ENCODE measurements at regions not wholly inside any gene's neighbourhood (a gene's known extent, or its start where the extent isn't known, plus 50 kb on each side); places are given as distances from the start of the nearest gene placed in this dataset.
A peak's percentile ranks its signal among the peaks of the same experiment; 100 is the strongest.
"Not testable (repeated sequence)": the region's sequence is repeated elsewhere in the genome, so short reads cannot be mapped to it uniquely, and the experiment has no call there.

GRCh38 chr1:55311979-55312378 lies 96.8 kb upstream of the USP24 start:
- no peak for DNase-seq (ENCODE audit: low read depth in 2 of 3, low spot score in 2 of 3)

- DNase-seq (ENCODE audit: low read depth in 2 of 3, low spot score in 2 of 3): no peak
Observed at GRCh38 chr1:55311057-55311641, 96.0 kb upstream of the USP24 start.

- DNase-seq (ENCODE audit: low read depth in 2 of 3, low spot score in 2 of 3): no peak
Observed at GRCh38 chr1:55310505-55310971, 95.4 kb upstream of the USP24 start.

- no peak for DNase-seq (ENCODE audit: low read depth in 2 of 3, low spot score in 2 of 3)
Observed at GRCh38 chr1:55309786-55310504, 94.8 kb upstream of the USP24 start.

- DNase-seq (ENCODE audit: low read depth in 2 of 3, low spot score in 2 of 3): no peak
Observed at GRCh38 chr1:55309053-55309452, 93.9 kb upstream of the USP24 start.

GRCh38 chr1:55305735-55306134 lies 90.6 kb upstream of the USP24 start:
- no peak for DNase-seq (ENCODE audit: low read depth in 2 of 3, low spot score in 2 of 3)

- no peak for DNase-seq (ENCODE audit: low read depth in 2 of 3, low spot score in 2 of 3)
Observed at GRCh38 chr1:55304229-55304740, 89.1 kb upstream of the USP24 start.

- no peak for DNase-seq (ENCODE audit: low read depth in 2 of 3, low spot score in 2 of 3)
Observed at GRCh38 chr1:55302972-55303371, 87.8 kb upstream of the USP24 start.

GRCh38 chr1:55301912-55302311 lies 86.7 kb upstream of the USP24 start:
- DNase-seq (ENCODE audit: low read depth in 2 of 3, low spot score in 2 of 3): no peak

- no peak for DNase-seq (ENCODE audit: low read depth in 2 of 3, low spot score in 2 of 3)
Observed at GRCh38 chr1:55300975-55301374, 85.8 kb upstream of the USP24 start.

- no peak for DNase-seq (ENCODE audit: low read depth in 2 of 3, low spot score in 2 of 3)
Observed at GRCh38 chr1:55298167-55298894, 83.2 kb upstream of the USP24 start.

- DNase-seq (ENCODE audit: low read depth in 2 of 3, low spot score in 2 of 3): not testable (repeated sequence)
Observed at GRCh38 chr1:55296247-55296646, 81.1 kb upstream of the USP24 start.

- no peak for DNase-seq (ENCODE audit: low read depth in 2 of 3, low spot score in 2 of 3)
Observed at GRCh38 chr1:55289614-55290013, 74.5 kb upstream of the USP24 start.

- DNase-seq (ENCODE audit: low read depth in 2 of 3, low spot score in 2 of 3): no peak
Observed at GRCh38 chr1:55289042-55289441, 73.9 kb upstream of the USP24 start.

GRCh38 chr1:55288245-55288644 lies 73.1 kb upstream of the USP24 start:
- no peak for DNase-seq (ENCODE audit: low read depth in 2 of 3, low spot score in 2 of 3)

GRCh38 chr1:55287723-55288122 lies 72.6 kb upstream of the USP24 start:
- no peak for DNase-seq (ENCODE audit: low read depth in 2 of 3, low spot score in 2 of 3)

GRCh38 chr1:55286856-55287602 lies 71.9 kb upstream of the USP24 start:
- peak in 2 of 3 donors; percentile 40 to 50 for DNase-seq (ENCODE audit: low read depth in 2 of 3, low spot score in 2 of 3)

GRCh38 chr1:55285834-55286233 lies 70.7 kb upstream of the USP24 start:
- DNase-seq (ENCODE audit: low read depth in 2 of 3, low spot score in 2 of 3): no peak

- peak in 2 of 3 donors; percentile 46 to 72 for DNase-seq (ENCODE audit: low read depth in 2 of 3, low spot score in 2 of 3)
Observed at GRCh38 chr1:55284856-55285255, 69.7 kb upstream of the USP24 start.

GRCh38 chr1:55282058-55282457 lies 66.9 kb upstream of the USP24 start:
- DNase-seq (ENCODE audit: low read depth in 2 of 3, low spot score in 2 of 3): no peak

GRCh38 chr1:55280731-55281130 lies 65.6 kb upstream of the USP24 start:
- DNase-seq (ENCODE audit: low read depth in 2 of 3, low spot score in 2 of 3): no peak
